Testis (tissue), 2 donors: ENCODE measurements at regions not wholly inside any gene's neighbourhood (a gene's known extent, or its start where the extent isn't known, plus 50 kb on each side); places are given as distances from the start of the nearest gene placed in this dataset.

Experiments used
- DNase-seq: peaks from one replicate; pipeline ENCODE4 v3.0.0-alpha.2; 2019
- H3K27ac ChIP-seq, 2 donors: fragments of 200-600 bp; sonication (generic); one replicate each; pipeline ENCODE4 v1.5.1; 2019
- H3K27me3 ChIP-seq: fragments of 200-600 bp; sonication (generic); one replicate; pipeline ENCODE4 v1.5.1; 2019
- H3K36me3 ChIP-seq: fragments of 200-600 bp; sonication (generic); one replicate; pipeline ENCODE4 v1.5.1; 2017; ENCODE audit warnings: low read depth; ENCODE audit errors: missing control alignments
- H3K4me1 ChIP-seq: fragments of 200-600 bp; sonication (generic); one replicate; pipeline ENCODE4 v1.5.1; 2019
- H3K4me3 ChIP-seq, 2 donors: fragments of 200-600 bp; sonication (generic); one replicate each; pipeline ENCODE4 v1.5.1; 2017 to 2019
- H3K9me3 ChIP-seq: fragments of 200-600 bp; sonication (generic); one replicate; pipeline ENCODE4 v1.5.1; 2017
- POLR2A ChIP-seq: fragments of 450-650 bp; IDR thresholded peaks from one replicate; pipeline ENCODE4 v1.6.1; 2017; ENCODE audit warnings: antibody characterized with exemption, mild to moderate bottlenecking, moderate library complexity
- WGBS, 2 donors: methylation state at CpG; one replicate each; pipeline ENCODE4 v1.1.5; 2018; 5-methylcytosine and 5-hydroxymethylcytosine counted together
- intact Hi-C: fragments of 100-400 bp; cut with DNase I; formaldehyde crosslinking; loops from one replicate; pipeline ENCODE4 v1.15.1; 2023; ENCODE audit warnings: low total_unique reads
- TF ChIP-seq, protein P1 (sequence below), 3 experiments: fragments of 450-650 bp in 2 of 3; fragments of 200-600 bp in 1 of 3; sonication (generic) in 1 of 3; IDR thresholded peaks; one replicate each; pipeline ENCODE4 v1.5.1; 2016 to 2019; ENCODE audit warnings: antibody characterized with exemption in 3 of 3, mild to moderate bottlenecking in 2 of 3, moderate library complexity in 1 of 3

DNA sequence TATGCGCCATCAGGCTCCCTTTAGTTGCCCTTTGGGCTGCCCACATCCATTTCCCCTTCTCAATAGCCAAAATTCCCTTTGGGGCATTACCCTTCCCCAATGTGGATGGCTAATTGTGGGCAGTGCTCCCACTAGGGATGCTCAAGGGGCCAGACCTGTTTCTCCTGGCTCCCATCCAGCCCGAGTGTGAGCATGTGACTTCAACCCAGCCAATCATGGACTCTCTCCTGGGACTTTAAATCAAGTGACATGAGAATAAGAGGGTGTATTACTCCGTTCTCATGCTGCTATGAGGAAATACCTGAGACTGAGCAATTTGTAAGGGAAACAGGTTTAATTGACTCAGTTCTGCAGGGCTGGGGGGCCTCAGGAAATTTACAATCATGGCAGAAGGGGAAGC, 60.9 kb upstream of the WSB1 start:
- intact Hi-C loops: no loop called here
- no peak for DNase-seq
- no peak overlapping the region for H3K27ac ChIP-seq
- H3K27me3 ChIP-seq: no peaks in the 10 kb centered on the region
- H3K36me3 ChIP-seq: no peaks in the 10 kb centered on the region
- TF ChIP-seq, protein P1, sequence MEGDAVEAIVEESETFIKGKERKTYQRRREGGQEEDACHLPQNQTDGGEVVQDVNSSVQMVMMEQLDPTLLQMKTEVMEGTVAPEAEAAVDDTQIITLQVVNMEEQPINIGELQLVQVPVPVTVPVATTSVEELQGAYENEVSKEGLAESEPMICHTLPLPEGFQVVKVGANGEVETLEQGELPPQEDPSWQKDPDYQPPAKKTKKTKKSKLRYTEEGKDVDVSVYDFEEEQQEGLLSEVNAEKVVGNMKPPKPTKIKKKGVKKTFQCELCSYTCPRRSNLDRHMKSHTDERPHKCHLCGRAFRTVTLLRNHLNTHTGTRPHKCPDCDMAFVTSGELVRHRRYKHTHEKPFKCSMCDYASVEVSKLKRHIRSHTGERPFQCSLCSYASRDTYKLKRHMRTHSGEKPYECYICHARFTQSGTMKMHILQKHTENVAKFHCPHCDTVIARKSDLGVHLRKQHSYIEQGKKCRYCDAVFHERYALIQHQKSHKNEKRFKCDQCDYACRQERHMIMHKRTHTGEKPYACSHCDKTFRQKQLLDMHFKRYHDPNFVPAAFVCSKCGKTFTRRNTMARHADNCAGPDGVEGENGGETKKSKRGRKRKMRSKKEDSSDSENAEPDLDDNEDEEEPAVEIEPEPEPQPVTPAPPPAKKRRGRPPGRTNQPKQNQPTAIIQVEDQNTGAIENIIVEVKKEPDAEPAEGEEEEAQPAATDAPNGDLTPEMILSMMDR (IDR thresholded peaks at IDR 0.05): no peak
- TF ChIP-seq POLR2A: no peak
- WGBS, 2 donors: 69 to 75% methylated on average over 3 of the region's 3 CpGs
- H3K4me1 ChIP-seq: no peaks in the 10 kb centered on the region
- no peak overlapping the region for H3K4me3 ChIP-seq
- H3K9me3 ChIP-seq: no peaks in the 10 kb centered on the region

DNA sequence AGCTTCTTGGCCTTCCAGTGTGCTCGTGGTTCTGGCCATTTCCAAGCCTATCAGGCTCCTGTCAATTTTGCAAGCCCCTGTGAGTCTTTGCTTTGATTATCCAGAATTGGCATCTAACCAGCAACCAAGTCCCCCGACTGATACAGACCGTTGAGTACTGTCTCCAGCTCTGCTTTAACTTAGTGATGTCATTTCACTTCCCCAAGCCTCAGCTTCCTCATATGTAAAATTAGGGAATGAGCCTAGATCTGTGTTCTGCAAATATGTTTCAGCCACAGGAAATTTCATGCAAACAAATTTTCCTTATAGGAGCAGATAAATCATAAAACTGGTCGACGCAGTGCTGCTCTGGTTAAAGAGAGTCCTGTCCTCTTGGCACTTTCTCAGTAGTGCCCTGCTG, 60.1 kb upstream of the WSB1 start:
- 63 to 67% methylated on average over 5 of the region's 5 CpGs for WGBS, 2 donors
- intact Hi-C loops: no loop called here
- DNase-seq: no peak
- no peaks in the 10 kb centered on the region for H3K4me1 ChIP-seq
- no peaks in the 10 kb centered on the region for H3K36me3 ChIP-seq
- H3K9me3 ChIP-seq: no peaks in the 10 kb centered on the region
- no peak overlapping the region for H3K27ac ChIP-seq
- no peak overlapping the region for H3K4me3 ChIP-seq
- TF ChIP-seq, protein P1 (IDR thresholded peaks at IDR 0.05): no peak
- no peak for TF ChIP-seq POLR2A
- H3K27me3 ChIP-seq: no peaks in the 10 kb centered on the region

DNA sequence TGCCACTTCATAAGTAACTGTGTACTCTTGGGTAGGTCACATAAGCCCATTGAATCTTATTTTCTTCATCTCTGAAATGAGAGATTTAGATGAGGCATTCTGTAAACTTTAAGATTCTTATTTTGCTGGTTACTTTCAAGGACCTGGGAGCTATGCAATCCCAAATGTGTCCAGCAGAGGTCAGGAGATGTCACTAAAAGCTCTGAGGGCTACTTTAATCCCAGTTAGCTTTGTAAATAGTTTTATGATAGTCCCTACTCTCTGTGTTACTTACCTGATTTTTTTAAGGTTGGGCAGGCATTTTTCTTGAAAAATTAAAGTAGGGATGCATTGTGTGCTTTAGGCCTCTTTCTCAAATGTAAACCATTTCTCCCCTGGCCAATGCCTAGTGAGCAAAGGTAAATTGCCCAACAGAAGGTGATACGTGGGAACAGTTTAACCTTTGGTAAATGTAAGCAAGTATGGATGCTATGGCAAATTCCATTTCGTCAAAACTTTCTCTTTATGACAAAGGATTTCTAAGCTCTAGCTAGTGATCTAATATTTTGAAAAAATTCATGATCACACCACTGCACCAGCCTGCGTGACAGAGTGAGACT, 57.1 kb upstream of the WSB1 start:
- 67 to 72% methylated on average over 3 of the region's 3 CpGs for WGBS, 2 donors
- no peaks in the 10 kb centered on the region for H3K27me3 ChIP-seq
- intact Hi-C loops: no loop called here

DNA sequence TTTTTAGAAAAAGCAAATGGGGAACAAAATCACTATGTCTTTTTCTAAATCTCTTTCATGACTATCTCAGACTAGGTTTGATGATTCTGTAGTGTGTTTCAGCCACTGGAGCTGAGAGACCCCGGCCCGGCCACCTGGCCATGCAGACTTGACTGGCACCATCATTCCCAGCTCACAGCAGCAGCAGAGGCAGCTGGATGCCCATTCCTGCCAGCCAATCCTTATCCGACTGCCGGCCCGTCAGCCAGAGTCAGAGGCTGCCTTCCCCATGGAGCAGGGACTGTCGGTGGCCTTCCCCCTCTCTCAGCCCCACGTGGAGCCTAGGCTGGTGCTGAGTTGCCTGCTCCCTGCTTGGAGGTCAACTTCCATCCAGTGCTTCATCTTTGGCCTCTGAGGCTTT, 56.0 kb upstream of the WSB1 start:
- Histone ChIP-seq H3K27ac (no peak overlapping the region), H3K4me3 (no peak overlapping the region), H3K36me3 (no peaks in the 10 kb centered on the region), H3K27me3 (no peaks in the 10 kb centered on the region), H3K4me1 (no peaks in the 10 kb centered on the region), H3K9me3 (no peaks in the 10 kb centered on the region)
- intact Hi-C loops: no loop called here
- WGBS, 2 donors: 90 to 96% methylated on average over 4 to 7 of the region's 7 CpGs
- no peak for DNase-seq
- TF ChIP-seq POLR2A: no peak
- TF ChIP-seq, protein P1 (IDR thresholded peaks at IDR 0.05): no peak

More for the DNA sequence above, 57.1 kb upstream of the WSB1 start:
- no peak overlapping the region for H3K27ac ChIP-seq
- DNase-seq: peak; percentile 91
- no peaks in the 10 kb centered on the region for H3K4me1 ChIP-seq
- no peak overlapping the region for H3K4me3 ChIP-seq
- no peaks in the 10 kb centered on the region for H3K9me3 ChIP-seq
- TF ChIP-seq, protein P1 (IDR thresholded peaks at IDR 0.05): peak; percentile 89 to 93 (median 93)
- TF ChIP-seq POLR2A: no peak
- no peaks in the 10 kb centered on the region for H3K36me3 ChIP-seq

DNA sequence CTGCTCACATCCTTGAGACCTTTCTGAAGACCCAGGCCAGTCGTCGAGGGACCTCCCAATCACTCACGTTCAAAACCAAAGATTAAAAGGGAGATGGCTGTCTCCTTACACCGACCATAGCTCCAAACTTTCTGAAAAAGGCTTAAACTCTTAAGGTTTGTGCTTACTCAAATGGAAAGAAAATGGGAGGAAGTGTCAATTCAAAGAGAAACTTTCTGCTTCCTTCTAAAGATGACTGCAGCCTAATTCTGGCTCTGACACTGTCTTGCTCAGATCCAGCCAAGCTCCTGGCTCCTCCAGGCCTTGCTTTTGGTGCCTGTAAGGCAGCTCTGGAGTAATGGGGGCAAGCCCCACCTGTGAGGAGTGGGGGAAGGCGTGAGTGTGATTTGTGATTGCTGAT, 54.9 kb upstream of the WSB1 start:
- Histone ChIP-seq H3K4me1 (no peaks in the 10 kb centered on the region), H3K27ac (no peak overlapping the region), H3K9me3 (no peaks in the 10 kb centered on the region), H3K4me3 (no peak overlapping the region), H3K36me3 (no peaks in the 10 kb centered on the region), H3K27me3 (no peaks in the 10 kb centered on the region)
- DNase-seq: no peak
- intact Hi-C loops: no loop called here
- 81 to 82% methylated on average over 5 of the region's 5 CpGs for WGBS, 2 donors
- TF ChIP-seq POLR2A: no peak
- TF ChIP-seq, protein P1 (IDR thresholded peaks at IDR 0.05): no peak
